ENCODE measurements at regions not wholly inside any gene's neighbourhood (a gene's known extent, or its start where the extent isn't known, plus 50 kb on each side); places are given as distances from the start of the nearest gene placed in this dataset.

- Mint-ChIP-seq H3K36me3 (ENCODE audit: insufficient read depth) (no peaks in the 10 kb centered on the region), H3K9me3 (ENCODE audit: low read depth) (no peaks in the 10 kb centered on the region), H3K27me3 (no peaks in the 10 kb centered on the region), H3K4me3 (ENCODE audit: low read depth) (no peak overlapping the region), H3K27ac (no peak overlapping the region), H3K4me1 (ENCODE audit: low read depth) (no peaks in the 10 kb centered on the region)
- no peak for TF ChIP-seq CTCF (IDR thresholded peaks at IDR 0.05; ENCODE audit: unreplicated experiment)
- no peak for DNase-seq (ENCODE audit: low spot score, unreplicated experiment)
Observed at GRCh38 chr4:160180211-160180610, 1077.3 kb downstream of the RAPGEF2 start.

- no peaks in the 10 kb centered on the region for H3K4me1 Mint-ChIP-seq (ENCODE audit: low read depth)
- H3K27ac Mint-ChIP-seq: no peak overlapping the region
- no peak for TF ChIP-seq CTCF (IDR thresholded peaks at IDR 0.05; ENCODE audit: unreplicated experiment)
- no peaks in the 10 kb centered on the region for H3K36me3 Mint-ChIP-seq (ENCODE audit: insufficient read depth)
- H3K27me3 Mint-ChIP-seq: no peaks in the 10 kb centered on the region
- DNase-seq (ENCODE audit: low spot score, unreplicated experiment): no peak
- H3K9me3 Mint-ChIP-seq (ENCODE audit: low read depth): no peaks in the 10 kb centered on the region
- H3K4me3 Mint-ChIP-seq (ENCODE audit: low read depth): no peak overlapping the region
Observed at GRCh38 chr4:160182727-160183126, 1079.8 kb downstream of the RAPGEF2 start.

DNA sequence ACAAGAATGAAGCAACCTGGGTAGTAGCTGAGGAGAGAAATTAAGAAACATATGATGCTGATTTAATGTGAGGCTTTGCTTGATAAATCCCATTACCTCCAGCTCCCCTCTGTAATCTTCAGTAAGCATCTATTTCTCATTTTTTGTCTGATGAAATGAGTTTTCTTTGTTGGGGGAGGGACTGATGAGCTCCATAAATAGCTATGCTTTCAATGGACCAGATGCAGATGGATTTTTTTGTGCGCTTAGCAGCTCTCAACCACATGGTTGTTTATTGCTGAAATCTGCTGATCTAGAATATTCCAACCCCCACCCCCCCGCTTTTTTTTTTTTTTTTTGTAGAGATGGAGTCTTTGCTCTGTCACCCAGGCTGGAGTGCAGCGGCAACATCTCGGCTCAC is 1082.0 kb downstream of the RAPGEF2 start:
- H3K4me3 Mint-ChIP-seq (ENCODE audit: low read depth): no peak overlapping the region
- H3K4me1 Mint-ChIP-seq (ENCODE audit: low read depth): no peaks in the 10 kb centered on the region
- no peaks in the 10 kb centered on the region for H3K27me3 Mint-ChIP-seq
- TF ChIP-seq CTCF (IDR thresholded peaks at IDR 0.05; ENCODE audit: unreplicated experiment): no peak
- H3K36me3 Mint-ChIP-seq (ENCODE audit: insufficient read depth): no peaks in the 10 kb centered on the region
- no peaks in the 10 kb centered on the region for H3K9me3 Mint-ChIP-seq (ENCODE audit: low read depth)
- no peak for DNase-seq (ENCODE audit: low spot score, unreplicated experiment)
- no peak overlapping the region for H3K27ac Mint-ChIP-seq

DNA sequence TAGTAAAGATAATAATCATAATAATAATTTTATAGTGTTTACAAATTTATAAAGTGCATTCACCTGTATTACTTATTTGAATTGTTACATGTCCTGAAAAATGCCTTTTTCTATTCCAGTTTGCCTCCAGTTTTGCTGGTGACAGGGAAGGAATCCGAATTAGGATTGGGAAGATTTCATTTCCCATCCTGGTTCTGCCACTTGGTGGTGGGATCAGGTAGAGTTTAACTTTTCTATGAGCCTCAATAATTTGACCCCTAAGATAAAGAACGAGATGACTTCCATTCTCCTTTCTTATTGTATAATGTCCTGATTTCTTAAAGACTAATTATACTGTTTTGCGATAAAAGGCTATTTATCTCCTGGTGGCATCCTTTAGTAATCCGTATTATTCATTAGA is 1090.9 kb downstream of the RAPGEF2 start:
- no peaks in the 10 kb centered on the region for H3K27me3 Mint-ChIP-seq

DNA sequence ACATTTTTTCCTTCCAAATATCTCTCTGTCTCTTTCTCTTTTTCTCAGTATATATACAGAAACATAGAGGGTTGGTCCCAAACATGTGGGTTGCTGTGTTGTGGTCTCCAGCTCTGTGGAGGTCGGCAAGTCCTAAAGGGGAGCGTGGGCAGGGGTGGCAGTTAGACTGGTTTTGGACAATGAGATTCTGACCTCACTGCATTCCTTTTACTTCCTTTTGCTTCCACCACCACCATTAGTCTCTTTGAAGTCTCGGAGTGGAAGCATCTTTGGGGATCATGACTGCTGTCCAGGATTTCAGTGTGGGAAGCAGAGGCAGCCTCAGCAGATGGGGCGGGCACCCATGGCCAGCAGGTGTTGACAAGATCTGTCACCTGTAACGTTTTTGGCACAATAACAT is 1091.8 kb downstream of the RAPGEF2 start:
- Mint-ChIP-seq H3K27me3 (no peaks in the 10 kb centered on the region), H3K36me3 (ENCODE audit: insufficient read depth) (no peaks in the 10 kb centered on the region), H3K27ac (no peak overlapping the region), H3K4me1 (ENCODE audit: low read depth) (no peaks in the 10 kb centered on the region), H3K9me3 (ENCODE audit: low read depth) (peaks cover 5% of the 10 kb centered on the region), H3K4me3 (ENCODE audit: low read depth) (no peak overlapping the region)
- no peak for TF ChIP-seq CTCF (IDR thresholded peaks at IDR 0.05; ENCODE audit: unreplicated experiment)
- DNase-seq (ENCODE audit: low spot score, unreplicated experiment): no peak

More for the DNA sequence above, 1090.9 kb downstream of the RAPGEF2 start:
- no peak overlapping the region for H3K4me3 Mint-ChIP-seq (ENCODE audit: low read depth)
- no peaks in the 10 kb centered on the region for H3K9me3 Mint-ChIP-seq (ENCODE audit: low read depth)
- no peak for DNase-seq (ENCODE audit: low spot score, unreplicated experiment)
- no peak for TF ChIP-seq CTCF (IDR thresholded peaks at IDR 0.05; ENCODE audit: unreplicated experiment)
- H3K36me3 Mint-ChIP-seq (ENCODE audit: insufficient read depth): no peaks in the 10 kb centered on the region
- H3K27ac Mint-ChIP-seq: no peak overlapping the region
- H3K4me1 Mint-ChIP-seq (ENCODE audit: low read depth): no peaks in the 10 kb centered on the region

Data from progenitor cell of endocrine pancreas (in vitro differentiated cells).